ENCODE measurements at regions not wholly inside any gene's neighbourhood (a gene's known extent, or its start where the extent isn't known, plus 50 kb on each side); places are given as distances from the start of the nearest gene placed in this dataset.

DNA sequence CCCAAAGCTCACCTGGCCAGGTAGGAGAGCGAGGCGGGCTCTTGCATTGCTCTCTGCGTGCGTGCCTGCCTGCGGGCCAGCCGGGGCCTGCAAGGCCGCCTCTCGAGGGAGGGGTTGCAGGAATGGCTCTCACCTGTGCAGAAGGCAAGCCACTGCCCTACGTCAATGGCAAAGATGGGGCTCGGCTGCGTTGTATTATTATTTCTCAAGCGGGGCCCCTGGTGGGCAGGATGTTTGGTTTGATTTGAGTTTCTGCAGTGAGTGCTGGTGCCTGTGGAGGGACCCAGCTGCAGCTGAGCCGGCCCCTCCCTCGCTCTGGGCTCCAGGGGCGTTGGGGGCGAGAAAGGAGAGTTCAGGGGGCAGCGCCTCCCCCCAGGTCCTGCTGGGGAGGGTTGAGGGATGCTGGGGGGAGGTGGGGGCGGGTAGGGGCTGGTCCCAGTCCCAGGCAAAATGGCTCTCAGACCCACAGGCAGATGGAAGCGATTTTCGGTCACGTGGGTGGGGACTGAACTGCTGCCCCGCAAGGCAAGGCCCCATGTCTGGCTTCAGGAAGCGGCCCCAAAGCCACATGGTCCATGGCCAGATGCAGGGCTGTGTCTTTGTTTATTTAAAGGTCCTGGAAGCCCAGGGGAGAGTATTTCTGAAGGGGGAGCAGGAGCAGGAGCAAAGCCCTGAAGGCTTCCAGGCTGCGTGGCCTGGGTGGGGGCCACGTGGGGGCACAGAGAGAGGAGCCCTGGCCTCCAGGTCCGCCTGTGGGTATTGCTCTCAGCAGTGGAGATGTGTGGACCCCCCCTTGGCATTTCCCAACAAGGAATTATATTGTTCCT lies 338.8 kb downstream of the SEC14L1 start:
- TF ChIP-seq, protein P1, sequence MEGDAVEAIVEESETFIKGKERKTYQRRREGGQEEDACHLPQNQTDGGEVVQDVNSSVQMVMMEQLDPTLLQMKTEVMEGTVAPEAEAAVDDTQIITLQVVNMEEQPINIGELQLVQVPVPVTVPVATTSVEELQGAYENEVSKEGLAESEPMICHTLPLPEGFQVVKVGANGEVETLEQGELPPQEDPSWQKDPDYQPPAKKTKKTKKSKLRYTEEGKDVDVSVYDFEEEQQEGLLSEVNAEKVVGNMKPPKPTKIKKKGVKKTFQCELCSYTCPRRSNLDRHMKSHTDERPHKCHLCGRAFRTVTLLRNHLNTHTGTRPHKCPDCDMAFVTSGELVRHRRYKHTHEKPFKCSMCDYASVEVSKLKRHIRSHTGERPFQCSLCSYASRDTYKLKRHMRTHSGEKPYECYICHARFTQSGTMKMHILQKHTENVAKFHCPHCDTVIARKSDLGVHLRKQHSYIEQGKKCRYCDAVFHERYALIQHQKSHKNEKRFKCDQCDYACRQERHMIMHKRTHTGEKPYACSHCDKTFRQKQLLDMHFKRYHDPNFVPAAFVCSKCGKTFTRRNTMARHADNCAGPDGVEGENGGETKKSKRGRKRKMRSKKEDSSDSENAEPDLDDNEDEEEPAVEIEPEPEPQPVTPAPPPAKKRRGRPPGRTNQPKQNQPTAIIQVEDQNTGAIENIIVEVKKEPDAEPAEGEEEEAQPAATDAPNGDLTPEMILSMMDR (IDR thresholded peaks at IDR 0.05): no peak
- no peak for TF ChIP-seq POLR2AphosphoS5 (IDR thresholded peaks at IDR 0.05; ENCODE audit: insufficient read depth in 1 of 2, low read depth in 1 of 2)

All from vagina (tissue), 2 donors.